ENCODE measurements at regions not wholly inside any gene's neighbourhood (a gene's known extent, or its start where the extent isn't known, plus 50 kb on each side); places are given as distances from the start of the nearest gene placed in this dataset.

DNA sequence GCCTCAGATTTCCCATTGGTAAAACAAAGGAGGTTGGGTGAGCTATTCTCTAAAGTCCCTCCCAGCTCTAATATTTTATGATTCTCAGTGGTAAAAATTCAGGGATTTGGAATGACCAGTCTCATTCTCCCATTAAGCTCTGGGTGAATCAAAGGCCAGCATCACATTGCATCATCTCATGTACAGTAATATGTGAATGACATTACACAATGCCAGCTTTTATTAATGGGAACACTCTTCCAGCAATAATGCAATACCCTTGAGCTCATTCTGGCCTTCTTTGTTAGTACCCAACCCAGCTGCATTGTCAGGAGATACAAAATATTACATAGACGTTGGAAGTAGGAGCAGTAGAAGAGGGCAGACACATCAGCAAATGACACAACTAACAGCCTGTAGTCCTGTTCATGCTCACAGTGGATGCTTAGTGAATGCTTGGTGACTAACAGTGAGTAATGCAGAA, 100.0 kb upstream of the EGR2 start:
- intact Hi-C loops (cut with micrococcal nuclease; ENCODE audit: unreplicated experiment) (no loop called here), in situ Hi-C loops (cut with HindIII; ENCODE audit: low pct_unique_long_range_greater_than_20kb, low sequenced_read_pairs) (no loop called here)
- ChIA-PET CTCF (no interaction called here), POLR2A (no interaction called here)
- H3K4me1 ChIP-seq (ENCODE audit: control insufficient read depth, insufficient read depth, low read length): no peaks in the 10 kb centered on the region
- H3K9me3 ChIP-seq (ENCODE audit: control insufficient read depth, insufficient read depth, low read depth, low read length): no peaks in the 10 kb centered on the region
- H3K27me3 ChIP-seq (ENCODE audit: control insufficient read depth, insufficient read depth, low read length): no peaks in the 10 kb centered on the region; the same call in 1 of the 2 replicates
- no peak overlapping the region for H3K27ac ChIP-seq (ENCODE audit: low read length)
- BruUV-seq (replicated peaks): no TSS peak
- TF ChIP-seq POLR2AphosphoS5 (IDR thresholded peaks at IDR 0.05; ENCODE audit: low read depth, low read length) (no peak), TCF7L2 (IDR thresholded peaks at IDR 0.05; ENCODE audit: low read depth, low read length) (no peak), CTCF (IDR thresholded peaks at IDR 0.05) (no peak), SIN3A (IDR thresholded peaks at IDR 0.05; ENCODE audit: borderline replicate concordance, insufficient read depth, low read depth, low read length) (no peak)
- TF ChIP-seq, protein P1, sequence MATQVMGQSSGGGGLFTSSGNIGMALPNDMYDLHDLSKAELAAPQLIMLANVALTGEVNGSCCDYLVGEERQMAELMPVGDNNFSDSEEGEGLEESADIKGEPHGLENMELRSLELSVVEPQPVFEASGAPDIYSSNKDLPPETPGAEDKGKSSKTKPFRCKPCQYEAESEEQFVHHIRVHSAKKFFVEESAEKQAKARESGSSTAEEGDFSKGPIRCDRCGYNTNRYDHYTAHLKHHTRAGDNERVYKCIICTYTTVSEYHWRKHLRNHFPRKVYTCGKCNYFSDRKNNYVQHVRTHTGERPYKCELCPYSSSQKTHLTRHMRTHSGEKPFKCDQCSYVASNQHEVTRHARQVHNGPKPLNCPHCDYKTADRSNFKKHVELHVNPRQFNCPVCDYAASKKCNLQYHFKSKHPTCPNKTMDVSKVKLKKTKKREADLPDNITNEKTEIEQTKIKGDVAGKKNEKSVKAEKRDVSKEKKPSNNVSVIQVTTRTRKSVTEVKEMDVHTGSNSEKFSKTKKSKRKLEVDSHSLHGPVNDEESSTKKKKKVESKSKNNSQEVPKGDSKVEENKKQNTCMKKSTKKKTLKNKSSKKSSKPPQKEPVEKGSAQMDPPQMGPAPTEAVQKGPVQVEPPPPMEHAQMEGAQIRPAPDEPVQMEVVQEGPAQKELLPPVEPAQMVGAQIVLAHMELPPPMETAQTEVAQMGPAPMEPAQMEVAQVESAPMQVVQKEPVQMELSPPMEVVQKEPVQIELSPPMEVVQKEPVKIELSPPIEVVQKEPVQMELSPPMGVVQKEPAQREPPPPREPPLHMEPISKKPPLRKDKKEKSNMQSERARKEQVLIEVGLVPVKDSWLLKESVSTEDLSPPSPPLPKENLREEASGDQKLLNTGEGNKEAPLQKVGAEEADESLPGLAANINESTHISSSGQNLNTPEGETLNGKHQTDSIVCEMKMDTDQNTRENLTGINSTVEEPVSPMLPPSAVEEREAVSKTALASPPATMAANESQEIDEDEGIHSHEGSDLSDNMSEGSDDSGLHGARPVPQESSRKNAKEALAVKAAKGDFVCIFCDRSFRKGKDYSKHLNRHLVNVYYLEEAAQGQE (IDR thresholded peaks at IDR 0.05; ENCODE audit: insufficient read depth in 1 of 2, low read depth in 2 of 2, low read length in 1 of 2): no peak
- DNase-seq (ENCODE audit: low read depth, low spot score) (no peak), ATAC-seq (no peak)
- no peak overlapping the region for H3K4me3 ChIP-seq (ENCODE audit: low read depth in 2 of 2, low read length in 2 of 2)
- H3K36me3 ChIP-seq (ENCODE audit: control insufficient read depth, insufficient read depth, low read length): no peaks in the 10 kb centered on the region

DNA sequence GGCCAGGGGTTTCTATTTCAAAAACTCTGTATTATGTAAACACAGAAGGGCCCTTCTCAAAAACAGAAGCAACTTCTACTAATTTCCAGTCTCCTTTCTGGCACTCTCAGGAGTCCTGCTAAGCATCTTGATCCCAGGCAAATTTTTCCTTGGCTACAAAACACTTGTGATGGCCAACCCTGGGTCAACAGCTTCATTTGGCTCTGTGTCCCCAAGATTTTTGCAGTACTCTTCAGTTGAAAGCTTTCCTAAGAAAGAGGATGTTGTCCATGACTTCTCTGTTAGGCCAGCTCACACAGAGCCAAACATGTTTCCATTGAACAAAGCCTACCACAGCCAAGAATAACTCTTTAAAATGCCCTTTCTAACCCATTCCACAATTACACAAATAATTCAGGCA, 99.0 kb upstream of the EGR2 start:
- intact Hi-C loops (cut with micrococcal nuclease; ENCODE audit: unreplicated experiment): no loop called here
- Histone ChIP-seq H3K27me3 (ENCODE audit: control insufficient read depth, insufficient read depth, low read length) (no peaks in the 10 kb centered on the region; the same call in 1 of the 2 replicates), H3K27ac (ENCODE audit: low read length) (no peak overlapping the region), H3K36me3 (ENCODE audit: control insufficient read depth, insufficient read depth, low read length) (no peaks in the 10 kb centered on the region), H3K4me3 (ENCODE audit: low read depth in 2 of 2, low read length in 2 of 2) (no peak overlapping the region), H3K4me1 (ENCODE audit: control insufficient read depth, insufficient read depth, low read length) (no peaks in the 10 kb centered on the region), H3K9me3 (ENCODE audit: control insufficient read depth, insufficient read depth, low read depth, low read length) (no peaks in the 10 kb centered on the region)
- no TSS peak for BruUV-seq (replicated peaks)
- ChIA-PET CTCF (no interaction called here), POLR2A (no interaction called here)
- ATAC-seq (no peak), DNase-seq (ENCODE audit: low read depth, low spot score) (no peak)
- no peak for TF ChIP-seq TCF7L2 (IDR thresholded peaks at IDR 0.05; ENCODE audit: low read depth, low read length)
- in situ Hi-C loops (cut with HindIII; ENCODE audit: low pct_unique_long_range_greater_than_20kb, low sequenced_read_pairs): no loop called here

DNA sequence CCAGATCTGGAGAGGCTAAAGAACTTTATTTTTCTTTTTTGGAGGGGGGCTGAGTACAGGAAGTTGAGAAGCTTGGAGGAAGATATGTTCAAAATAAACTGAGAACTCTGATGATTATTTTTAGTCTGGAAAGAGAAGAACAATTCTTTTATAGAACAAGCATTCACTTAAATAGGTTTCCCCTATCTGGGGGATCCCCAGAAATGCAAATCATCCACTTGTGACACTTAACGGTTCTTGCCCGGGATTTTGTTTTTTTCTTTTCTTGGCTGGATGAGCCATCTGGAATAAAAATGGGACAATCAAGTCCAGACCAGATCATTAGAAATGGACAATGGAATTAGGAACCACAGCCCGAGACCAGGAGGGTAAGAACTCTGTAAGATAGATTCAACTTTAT, 95.9 kb upstream of the EGR2 start:
- ATAC-seq (no peak), DNase-seq (ENCODE audit: low read depth, low spot score) (no peak)
- H3K4me1 ChIP-seq (ENCODE audit: control insufficient read depth, insufficient read depth, low read length): no peaks in the 10 kb centered on the region
- intact Hi-C loops (cut with micrococcal nuclease; ENCODE audit: unreplicated experiment): no loop called here
- no peak for TF ChIP-seq SIN3A (IDR thresholded peaks at IDR 0.05; ENCODE audit: borderline replicate concordance, insufficient read depth, low read depth, low read length)
- TF ChIP-seq, protein P1 (IDR thresholded peaks at IDR 0.05; ENCODE audit: insufficient read depth in 1 of 2, low read depth in 2 of 2, low read length in 1 of 2): no peak
- TF ChIP-seq TCF7L2 (IDR thresholded peaks at IDR 0.05; ENCODE audit: low read depth, low read length): no peak
- no peak for TF ChIP-seq CTCF (IDR thresholded peaks at IDR 0.05)
- no peak for TF ChIP-seq POLR2AphosphoS5 (IDR thresholded peaks at IDR 0.05; ENCODE audit: low read depth, low read length)
- H3K36me3 ChIP-seq (ENCODE audit: control insufficient read depth, insufficient read depth, low read length): no peaks in the 10 kb centered on the region
- in situ Hi-C loops (cut with HindIII; ENCODE audit: low pct_unique_long_range_greater_than_20kb, low sequenced_read_pairs): no loop called here
- POLR2A ChIA-PET: no interaction called here
- H3K27me3 ChIP-seq (ENCODE audit: control insufficient read depth, insufficient read depth, low read length): no peaks in the 10 kb centered on the region
- CTCF ChIA-PET: no interaction called here
- no peak overlapping the region for H3K27ac ChIP-seq (ENCODE audit: low read length)
- H3K4me3 ChIP-seq (ENCODE audit: low read depth in 2 of 2, low read length in 2 of 2): no peak overlapping the region
- no TSS peak for BruUV-seq (replicated peaks)
- no peaks in the 10 kb centered on the region for H3K9me3 ChIP-seq (ENCODE audit: control insufficient read depth, insufficient read depth, low read depth, low read length)
